GM12878 (cell line): ENCODE measurements at regions not wholly inside any gene's neighbourhood (a gene's known extent, or its start where the extent isn't known, plus 50 kb on each side); places are given as distances from the start of the nearest gene placed in this dataset.

ENCODE experiments used
- ATAC-seq: fragments of 200-7000 bp; cut with Tn5 transposase; 3 replicates; pipeline ENCODE4 v1.9.1; 2020; ENCODE audit warnings: mild to moderate bottlenecking, moderate library complexity
- BruUV-seq: library from RNA; stranded (reverse); fragments of 400-500 nt; replicated peaks from 2 replicates; lab custom pipeline; 2021; lab: Mats Ljungman, UMichigan
- CTCF ChIA-PET: fragments of 300-600 bp; sonication (Branson Sonifier 250); formaldehyde crosslinking; extraction: SDS; loops from one replicate; lab custom pipeline; 2021; ENCODE audit warnings: inconsistent platforms; lab: Yijun Ruan, JAX
- POLR2A ChIA-PET: fragments of 350-600 bp; formaldehyde crosslinking; extraction: SDS; loops from one replicate; lab custom pipeline; 2021; ENCODE audit warnings: inconsistent platforms; lab: Charles Lee
- RAD21 ChIA-PET: fragments of 300-600 bp; sonication (Branson Sonifier 250); formaldehyde crosslinking; loops from one replicate; lab custom pipeline; 2023; ENCODE audit warnings: antibody characterized with exemption; ENCODE audit not compliant: unreplicated experiment; lab: Charles Lee
- SMC1A ChIA-PET: fragments of 300-600 bp; sonication (Branson Sonifier 250); formaldehyde crosslinking; loops from one replicate; lab custom pipeline; 2023; ENCODE audit not compliant: unreplicated experiment, uncharacterized antibody; lab: Charles Lee
- DNase-seq: peaks from one replicate; pipeline ENCODE4 v3.0.0-alpha.2; 2011; ENCODE audit warnings: low read depth, low spot score
- FAIRE-seq: peaks from 3 replicates; lab custom pipeline; 2011; peaks lifted over from hg19 to GRCh38; lab: Jason Lieb, UNC
- H2AFZ ChIP-seq: 2 replicates; pipeline ENCODE4 v1.6.0; 2011; ENCODE audit warnings: low read depth, low read length, control low read depth; ENCODE audit not compliant: control insufficient read depth
- H3K27ac ChIP-seq: 2 replicates; pipeline ENCODE4 v1.5.1; 2011; ENCODE audit warnings: control low read depth; ENCODE audit not compliant: control insufficient read depth, insufficient read depth
- H3K27me3 ChIP-seq, 2 experiments: replicated peaks in 1 of 2; 2 replicates each; pipeline versions ENCODE4 v1.6.0 to v1.6.1; 2011; ENCODE audit warnings: low read length in 1 of 2; ENCODE audit not compliant: control insufficient read depth in 2 of 2, insufficient read depth in 2 of 2
- H3K36me3 ChIP-seq, 2 experiments: 2 replicates each; pipeline ENCODE4 v1.5.1; 2011; ENCODE audit warnings: low read length in 1 of 2; ENCODE audit not compliant: control insufficient read depth in 2 of 2, insufficient read depth in 2 of 2
- H3K4me1 ChIP-seq: 2 replicates; pipeline ENCODE4 v1.6.1; 2011; ENCODE audit warnings: mild to moderate bottlenecking, low read length, moderate library complexity, mixed read lengths; ENCODE audit not compliant: control insufficient read depth, insufficient read depth
- H3K4me2 ChIP-seq: 2 replicates; pipeline ENCODE4 v1.6.0; 2011; ENCODE audit warnings: control low read depth; ENCODE audit not compliant: control insufficient read depth, insufficient read depth
- H3K4me3 ChIP-seq: fragments of 200-600 bp; sonication (generic); 2 replicates; pipeline ENCODE4 v1.5.1; 2016
- H3K79me2 ChIP-seq: 2 replicates; pipeline ENCODE4 v1.6.0; 2011; ENCODE audit warnings: low read length; ENCODE audit not compliant: control insufficient read depth, insufficient read depth
- H3K9ac ChIP-seq: 2 replicates; pipeline ENCODE4 v1.8.0; 2011; ENCODE audit warnings: low read length, control low read depth, mixed read lengths; ENCODE audit not compliant: control insufficient read depth, insufficient read depth
- H3K9me3 ChIP-seq: replicated peaks from 3 replicates; pipeline ENCODE4 v1.5.1; 2011; ENCODE audit warnings: mild to moderate bottlenecking, low read length; ENCODE audit not compliant: control insufficient read depth, insufficient read depth
- H4K20me1 ChIP-seq: 2 replicates; pipeline ENCODE4 v1.6.0; 2011; ENCODE audit not compliant: control insufficient read depth, insufficient read depth
- ASH2L ChIP-seq: fragments of 300-600, 200-600 bp; sonication (generic); IDR thresholded peaks from 2 replicates; pipeline ENCODE4 v1.6.1; 2017; ENCODE audit warnings: low read depth, mild to moderate bottlenecking, borderline replicate concordance
- BMI1 ChIP-seq: fragments of 450-650 bp; IDR thresholded peaks from 2 replicates; pipeline ENCODE4 v1.6.1; 2016; ENCODE audit warnings: mild to moderate bottlenecking, moderate library complexity, borderline replicate concordance
- CBFB ChIP-seq: IDR thresholded peaks from 2 replicates; pipeline ENCODE4 v1.6.1; 2016; ENCODE audit warnings: antibody characterized with exemption, low read depth
- HDGF ChIP-seq: fragments of 450-650 bp; IDR thresholded peaks from 2 replicates; pipeline ENCODE4 v1.6.1; 2016; ENCODE audit warnings: antibody characterized with exemption
- IKZF1 ChIP-seq: fragments of 450-650 bp; conservative IDR thresholded peaks from 2 replicates; pipeline ENCODE4 v1.6.1; 2017; ENCODE audit warnings: antibody characterized with exemption, mild to moderate bottlenecking
- KDM1A ChIP-seq: fragments of 200-600 bp; sonication (generic); IDR thresholded peaks from 2 replicates; pipeline ENCODE4 v1.6.1; 2016; ENCODE audit warnings: borderline replicate concordance
- MEF2B ChIP-seq: fragments of 450-650 bp; IDR thresholded peaks from 2 replicates; pipeline ENCODE4 v1.6.1; 2018; ENCODE audit warnings: mild to moderate bottlenecking, moderate library complexity; ENCODE audit not compliant: partially characterized antibody, poor library complexity, severe bottlenecking
- MTA2 ChIP-seq: fragments of 450-650 bp; IDR thresholded peaks from 2 replicates; pipeline ENCODE4 v1.6.1; 2016; ENCODE audit warnings: low read depth, mild to moderate bottlenecking, moderate library complexity
- POLR2A ChIP-seq: IDR thresholded peaks from 2 replicates; pipeline ENCODE4 v1.6.1; 2011; ENCODE audit warnings: low read depth, mild to moderate bottlenecking, low read length
- STAT3 ChIP-seq: IDR thresholded peaks from 2 replicates; pipeline ENCODE4 v1.6.1; 2011; ENCODE audit warnings: low read depth, low read length, improper control_type of control experiment
- SUPT20H ChIP-seq: IDR thresholded peaks from 2 replicates; pipeline ENCODE4 v1.6.1; 2011; ENCODE audit warnings: low read depth, mild to moderate bottlenecking, low read length, moderate library complexity, borderline replicate concordance; ENCODE audit not compliant: control insufficient read depth
- ZNF274 ChIP-seq: IDR thresholded peaks from one replicate; pipeline ENCODE4 v1.8.0; 2011; ENCODE audit not compliant: insufficient read length, insufficient read depth
- ZZZ3 ChIP-seq: IDR thresholded peaks from 2 replicates; pipeline ENCODE4 v1.6.1; 2011; ENCODE audit warnings: low read depth; ENCODE audit not compliant: control insufficient read depth, insufficient read length
- WGBS: methylation state at CpG from one replicate; pipeline ENCODE4 v1.1.6; 2016; ENCODE audit warnings: low lambda C conversion rate; ENCODE audit not compliant: insufficient replicate concordance, insufficient coverage; ENCODE audit errors: missing lambda C conversion rate; 5-methylcytosine and 5-hydroxymethylcytosine counted together
- in situ Hi-C: fragments of 300-500 bp; cut with MboI; formaldehyde crosslinking; loops from 9 replicates; pipeline ENCODE4 v1.14.3; 2018; ENCODE audit warnings: mixed read lengths
- intact Hi-C: fragments of 100-400 bp; cut with micrococcal nuclease; formaldehyde crosslinking; loops from one replicate; pipeline ENCODE4 v1.14.2; 2022; ENCODE audit not compliant: unreplicated experiment
- TF ChIP-seq, protein P1 (sequence below): IDR thresholded peaks from 2 replicates; pipeline ENCODE4 v1.6.1; 2011; ENCODE audit warnings: low read depth, mild to moderate bottlenecking, low read length, moderate library complexity, borderline replicate concordance; ENCODE audit errors: extremely low read depth
- TF ChIP-seq, protein P2 (sequence below): fragments of 450-650 bp; IDR thresholded peaks from 2 replicates; pipeline ENCODE4 v1.6.1; 2017; ENCODE audit warnings: mild to moderate bottlenecking, moderate library complexity
- TF ChIP-seq, protein P3 (sequence below): fragments of 450-650 bp; IDR thresholded peaks from 2 replicates; pipeline ENCODE4 v1.6.1; 2017; ENCODE audit warnings: mild to moderate bottlenecking, low read depth, inconsistent platforms; ENCODE audit not compliant: poor library complexity, severe bottlenecking

- TF ChIP-seq, protein P1, sequence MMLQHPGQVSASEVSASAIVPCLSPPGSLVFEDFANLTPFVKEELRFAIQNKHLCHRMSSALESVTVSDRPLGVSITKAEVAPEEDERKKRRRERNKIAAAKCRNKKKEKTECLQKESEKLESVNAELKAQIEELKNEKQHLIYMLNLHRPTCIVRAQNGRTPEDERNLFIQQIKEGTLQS = no peak
Observed at GRCh38 chr7:153070141-153070540, 310.6 kb downstream of the ACTR3B start (continued).

- POLR2A ChIA-PET = no interaction called here
- no peak for FAIRE-seq
- RAD21 ChIA-PET = no interaction called here
- TF ChIP-seq CBFB (no peak), STAT3 (no peak), ASH2L (no peak), BMI1 (no peak), POLR2A (no peak), MTA2 (no peak), MEF2B (no peak), SUPT20H (no peak), IKZF1 (no peak), KDM1A (no peak), HDGF (no peak), ZZZ3 (no peak), ZNF274 (no peak)
- TF ChIP-seq, protein P2, sequence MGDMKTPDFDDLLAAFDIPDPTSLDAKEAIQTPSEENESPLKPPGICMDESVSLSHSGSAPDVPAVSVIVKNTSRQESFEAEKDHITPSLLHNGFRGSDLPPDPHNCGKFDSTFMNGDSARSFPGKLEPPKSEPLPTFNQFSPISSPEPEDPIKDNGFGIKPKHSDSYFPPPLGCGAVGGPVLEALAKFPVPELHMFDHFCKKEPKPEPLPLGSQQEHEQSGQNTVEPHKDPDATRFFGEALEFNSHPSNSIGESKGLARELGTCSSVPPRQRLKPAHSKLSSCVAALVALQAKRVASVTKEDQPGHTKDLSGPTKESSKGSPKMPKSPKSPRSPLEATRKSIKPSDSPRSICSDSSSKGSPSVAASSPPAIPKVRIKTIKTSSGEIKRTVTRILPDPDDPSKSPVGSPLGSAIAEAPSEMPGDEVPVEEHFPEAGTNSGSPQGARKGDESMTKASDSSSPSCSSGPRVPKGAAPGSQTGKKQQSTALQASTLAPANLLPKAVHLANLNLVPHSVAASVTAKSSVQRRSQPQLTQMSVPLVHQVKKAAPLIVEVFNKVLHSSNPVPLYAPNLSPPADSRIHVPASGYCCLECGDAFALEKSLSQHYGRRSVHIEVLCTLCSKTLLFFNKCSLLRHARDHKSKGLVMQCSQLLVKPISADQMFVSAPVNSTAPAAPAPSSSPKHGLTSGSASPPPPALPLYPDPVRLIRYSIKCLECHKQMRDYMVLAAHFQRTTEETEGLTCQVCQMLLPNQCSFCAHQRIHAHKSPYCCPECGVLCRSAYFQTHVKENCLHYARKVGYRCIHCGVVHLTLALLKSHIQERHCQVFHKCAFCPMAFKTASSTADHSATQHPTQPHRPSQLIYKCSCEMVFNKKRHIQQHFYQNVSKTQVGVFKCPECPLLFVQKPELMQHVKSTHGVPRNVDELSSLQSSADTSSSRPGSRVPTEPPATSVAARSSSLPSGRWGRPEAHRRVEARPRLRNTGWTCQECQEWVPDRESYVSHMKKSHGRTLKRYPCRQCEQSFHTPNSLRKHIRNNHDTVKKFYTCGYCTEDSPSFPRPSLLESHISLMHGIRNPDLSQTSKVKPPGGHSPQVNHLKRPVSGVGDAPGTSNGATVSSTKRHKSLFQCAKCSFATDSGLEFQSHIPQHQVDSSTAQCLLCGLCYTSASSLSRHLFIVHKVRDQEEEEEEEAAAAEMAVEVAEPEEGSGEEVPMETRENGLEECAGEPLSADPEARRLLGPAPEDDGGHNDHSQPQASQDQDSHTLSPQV = no peak
- TF ChIP-seq, protein P3, sequence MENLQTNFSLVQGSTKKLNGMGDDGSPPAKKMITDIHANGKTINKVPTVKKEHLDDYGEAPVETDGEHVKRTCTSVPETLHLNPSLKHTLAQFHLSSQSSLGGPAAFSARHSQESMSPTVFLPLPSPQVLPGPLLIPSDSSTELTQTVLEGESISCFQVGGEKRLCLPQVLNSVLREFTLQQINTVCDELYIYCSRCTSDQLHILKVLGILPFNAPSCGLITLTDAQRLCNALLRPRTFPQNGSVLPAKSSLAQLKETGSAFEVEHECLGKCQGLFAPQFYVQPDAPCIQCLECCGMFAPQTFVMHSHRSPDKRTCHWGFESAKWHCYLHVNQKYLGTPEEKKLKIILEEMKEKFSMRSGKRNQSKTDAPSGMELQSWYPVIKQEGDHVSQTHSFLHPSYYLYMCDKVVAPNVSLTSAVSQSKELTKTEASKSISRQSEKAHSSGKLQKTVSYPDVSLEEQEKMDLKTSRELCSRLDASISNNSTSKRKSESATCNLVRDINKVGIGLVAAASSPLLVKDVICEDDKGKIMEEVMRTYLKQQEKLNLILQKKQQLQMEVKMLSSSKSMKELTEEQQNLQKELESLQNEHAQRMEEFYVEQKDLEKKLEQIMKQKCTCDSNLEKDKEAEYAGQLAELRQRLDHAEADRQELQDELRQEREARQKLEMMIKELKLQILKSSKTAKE = no peak
Observed at GRCh38 chr7:153072806-153073205, 313.3 kb downstream of the ACTR3B start.

More at GRCh38 chr7:153072806-153073205, 313.3 kb downstream of the ACTR3B start:
- ATAC-seq = no peak
- Histone ChIP-seq H3K9ac (no peak overlapping the region), H3K4me2 (no peak overlapping the region), H3K9me3 (no peaks in the 10 kb centered on the region), H4K20me1 (no peaks in the 10 kb centered on the region), H3K4me1 (no peaks in the 10 kb centered on the region), H3K79me2 (no peaks in the 10 kb centered on the region), H3K27ac (no peak overlapping the region), H3K27me3 (no peaks in the 10 kb centered on the region), H3K36me3 (no peaks in the 10 kb centered on the region), H2AFZ (no peak overlapping the region), H3K4me3 (no peak overlapping the region)
- 16% methylated on average over 4 of the region's 4 CpGs for whole genome bisulfite sequencing
- BruUV-seq = no TSS peak
- no peak for DNase-seq
- in situ Hi-C loops (no loop called here), intact Hi-C loops (no loop called here)
- ChIA-PET SMC1A (no interaction called here), CTCF (no interaction called here)
